ENCODE measurements at regions not wholly inside any gene's neighbourhood (a gene's known extent, or its start where the extent isn't known, plus 50 kb on each side); places are given as distances from the start of the nearest gene placed in this dataset.

- no peaks in the 10 kb centered on the region for H3K9me3 ChIP-seq
- H3K27me3 ChIP-seq, result no peaks in the 10 kb centered on the region
- no peaks in the 10 kb centered on the region for H3K36me3 ChIP-seq
- 78 to 82% methylated on average over 21 of the region's 21 CpGs for WGBS, 2 donors
- peak overlapping the region in 2 of 4 donors; percentile 41 to 55 for H3K27ac ChIP-seq
- no peak overlapping the region for H3K4me3 ChIP-seq
- FAIRE-seq (no peak), ATAC-seq (peak in 1 of 4 donors; percentile 23), DNase-seq (peak in 2 of 6 donors; percentile 40 to 54)
- intact Hi-C loops (cut with DNase I), result loop anchor here in 1 of 3 donors (10.0 kb wide), 1 partner anchor 91 kb away; the partner anchor contains the start of gene ZFP36L2
- H3K4me1 ChIP-seq, result peaks cover 0 to 20% (median 0%) of the 10 kb centered on the region in 3 donors
- TF ChIP-seq CTCF (IDR thresholded peaks at IDR 0.05), result no peak
Measured at GRCh38 chr2:43133708-43134570, 92.5 kb downstream of the ZFP36L2 start.

GRCh38 chr2:43133336-43133707 is 93.1 kb downstream of the ZFP36L2 start:
- DNase-seq, result no peak
- H3K4me3 ChIP-seq, result no peak overlapping the region
- H3K27me3 ChIP-seq, result no peaks in the 10 kb centered on the region
- peak overlapping the region in 2 of 4 donors; percentile 41 to 55 for H3K27ac ChIP-seq
- no peak for TF ChIP-seq CTCF (IDR thresholded peaks at IDR 0.05)
- FAIRE-seq, result no peak
- intact Hi-C loops (cut with DNase I), result loop anchor here in 1 of 3 donors (10.0 kb wide), 1 partner anchor 91 kb away; the partner anchor contains the start of gene ZFP36L2
- no peaks in the 10 kb centered on the region for H3K9me3 ChIP-seq
- no peaks in the 10 kb centered on the region for H3K36me3 ChIP-seq
- 85 to 91% methylated on average over 4 of the region's 4 CpGs for WGBS, 2 donors
- ATAC-seq, result no peak
- H3K4me1 ChIP-seq, result peaks cover 0 to 20% (median 0%) of the 10 kb centered on the region in 3 donors

GRCh38 chr2:43132683-43133301 is 93.6 kb downstream of the ZFP36L2 start:
- FAIRE-seq, result no peak
- H3K4me1 ChIP-seq, result peaks cover 0 to 20% (median 0%) of the 10 kb centered on the region in 3 donors
- H3K4me3 ChIP-seq, result no peak overlapping the region
- DNase-seq, result no peak
- no peaks in the 10 kb centered on the region for H3K9me3 ChIP-seq
- 91 to 94% methylated on average over 9 to 12 of the region's 12 CpGs for WGBS, 2 donors
- TF ChIP-seq CTCF (IDR thresholded peaks at IDR 0.05), result no peak
- no peak for ATAC-seq
- intact Hi-C loops (cut with DNase I), result loop anchor here in 1 of 3 donors (10.0 kb wide), 1 partner anchor 92 kb away; the partner anchor contains the start of gene ZFP36L2
- H3K27ac ChIP-seq, result peak overlapping the region in 2 of 4 donors; percentile 5 to 55
- no peaks in the 10 kb centered on the region for H3K27me3 ChIP-seq
- no peaks in the 10 kb centered on the region for H3K36me3 ChIP-seq

- ATAC-seq (no peak), DNase-seq (no peak), FAIRE-seq (no peak)
- 73 to 75% methylated on average over 10 to 12 of the region's 12 CpGs for WGBS, 2 donors
- H3K4me3 ChIP-seq, result no peak overlapping the region
- TF ChIP-seq CTCF (IDR thresholded peaks at IDR 0.05), result no peak
- intact Hi-C loops (cut with DNase I), result loop anchor here in 1 of 3 donors (10.0 kb wide), 1 partner anchor 93 kb away; the partner anchor contains the start of gene ZFP36L2
- H3K36me3 ChIP-seq, result no peaks in the 10 kb centered on the region
- peaks cover 0 to 20% (median 0%) of the 10 kb centered on the region in 3 donors for H3K4me1 ChIP-seq
- peak overlapping the region in 2 of 4 donors; percentile 51 to 67 for H3K27ac ChIP-seq
- H3K27me3 ChIP-seq, result no peaks in the 10 kb centered on the region
- no peaks in the 10 kb centered on the region for H3K9me3 ChIP-seq
Measured at GRCh38 chr2:43131890-43132682, 94.3 kb downstream of the ZFP36L2 start.

Measured in pancreas (tissue), 10 donors.